ENCODE measurements at regions not wholly inside any gene's neighbourhood (a gene's known extent, or its start where the extent isn't known, plus 50 kb on each side); places are given as distances from the start of the nearest gene placed in this dataset.
A peak's percentile ranks its signal among the peaks of the same experiment; 100 is the strongest.

DNA sequence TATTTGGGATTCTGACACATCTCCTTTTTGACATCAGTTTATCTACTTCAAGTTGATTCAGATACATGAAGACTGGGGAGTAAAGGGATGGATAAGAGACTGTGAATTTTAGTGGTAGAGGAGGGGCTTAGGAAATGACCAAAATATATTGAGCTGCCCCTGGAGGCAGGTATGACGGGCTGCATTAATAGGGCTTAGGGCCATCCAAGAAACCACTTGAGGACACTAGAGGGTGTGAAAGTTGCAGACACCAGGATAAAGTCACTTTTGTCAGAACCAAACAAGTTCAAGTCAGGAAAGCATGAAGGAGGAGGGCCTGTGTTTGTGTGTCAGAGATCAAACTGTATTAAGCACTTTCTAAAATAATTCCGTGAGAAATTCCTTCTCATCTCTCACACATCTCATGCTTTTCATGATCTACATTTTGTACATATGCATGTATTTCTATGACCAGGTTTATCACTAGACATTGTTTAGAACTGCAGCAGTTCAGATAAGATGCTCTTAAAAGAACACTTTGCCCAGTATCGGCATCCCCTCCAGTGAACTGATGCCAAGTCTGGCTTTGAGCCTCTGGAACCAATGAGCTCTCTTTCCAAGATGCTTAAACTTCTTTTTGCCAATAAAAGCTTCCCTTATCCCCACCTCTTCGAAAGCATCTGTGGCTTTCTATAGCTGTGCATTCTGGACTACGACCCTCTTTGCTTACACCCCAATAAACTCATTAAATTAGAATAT is 136.9 kb downstream of the SLC38A1 start:
- in situ Hi-C loops (cut with MboI; ENCODE audit: low pct_ligation_motif_present in 1 of 4, low pct_unique_long_range_greater_than_20kb in 1 of 4, low sequenced_read_pairs in 3 of 4) = loop anchor here in 3 of 4 donors (25.0 kb wide), 3 partner anchors 180 to 555 kb away; no protein-coding TSS in a partner anchor
- no peak overlapping the region for H3K4me3 ChIP-seq
- intact Hi-C loops (cut with DNase I; ENCODE audit: low total_unique reads) = no loop called here
- 64 to 71% methylated on average over 4 to 5 of the region's 5 CpGs for WGBS, 2 donors (ENCODE audit: low coverage in 1 of 2)
- H3K27ac ChIP-seq = no peak overlapping the region
- no peaks in the 10 kb centered on the region for H3K27me3 ChIP-seq
- TF ChIP-seq, protein P1, sequence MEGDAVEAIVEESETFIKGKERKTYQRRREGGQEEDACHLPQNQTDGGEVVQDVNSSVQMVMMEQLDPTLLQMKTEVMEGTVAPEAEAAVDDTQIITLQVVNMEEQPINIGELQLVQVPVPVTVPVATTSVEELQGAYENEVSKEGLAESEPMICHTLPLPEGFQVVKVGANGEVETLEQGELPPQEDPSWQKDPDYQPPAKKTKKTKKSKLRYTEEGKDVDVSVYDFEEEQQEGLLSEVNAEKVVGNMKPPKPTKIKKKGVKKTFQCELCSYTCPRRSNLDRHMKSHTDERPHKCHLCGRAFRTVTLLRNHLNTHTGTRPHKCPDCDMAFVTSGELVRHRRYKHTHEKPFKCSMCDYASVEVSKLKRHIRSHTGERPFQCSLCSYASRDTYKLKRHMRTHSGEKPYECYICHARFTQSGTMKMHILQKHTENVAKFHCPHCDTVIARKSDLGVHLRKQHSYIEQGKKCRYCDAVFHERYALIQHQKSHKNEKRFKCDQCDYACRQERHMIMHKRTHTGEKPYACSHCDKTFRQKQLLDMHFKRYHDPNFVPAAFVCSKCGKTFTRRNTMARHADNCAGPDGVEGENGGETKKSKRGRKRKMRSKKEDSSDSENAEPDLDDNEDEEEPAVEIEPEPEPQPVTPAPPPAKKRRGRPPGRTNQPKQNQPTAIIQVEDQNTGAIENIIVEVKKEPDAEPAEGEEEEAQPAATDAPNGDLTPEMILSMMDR (IDR thresholded peaks at IDR 0.05) = peak in 3 of 5 experiments; percentile 11 to 37 (median 16)
- no peak for TF ChIP-seq POLR2AphosphoS5 (IDR thresholded peaks at IDR 0.05)
- H3K9me3 ChIP-seq = no peaks in the 10 kb centered on the region
- no peaks in the 10 kb centered on the region for H3K36me3 ChIP-seq
- H3K4me1 ChIP-seq = no peaks in the 10 kb centered on the region
- no peak for DNase-seq

DNA sequence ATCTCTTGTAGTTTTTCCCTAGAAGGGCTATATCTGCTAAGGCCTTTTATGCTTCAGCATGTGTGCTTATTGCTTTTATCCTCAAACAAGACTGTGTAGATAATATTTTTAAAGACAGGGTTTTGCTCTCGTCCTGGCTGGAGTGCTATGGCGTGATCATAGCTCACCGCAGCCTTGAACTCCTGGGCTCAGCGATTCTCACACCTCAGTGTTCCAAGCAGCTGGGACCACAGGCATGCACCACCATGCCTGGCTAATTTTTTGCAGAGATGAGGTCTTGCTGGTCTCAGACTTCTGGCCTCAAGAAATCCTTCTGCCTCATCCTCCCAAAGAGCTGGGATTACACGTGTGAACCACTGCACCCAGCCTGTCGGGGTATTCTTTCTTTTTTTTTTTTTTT is 137.3 kb upstream of the SCAF11 start:
- no peak for TF ChIP-seq EP300 (IDR thresholded peaks at IDR 0.05; ENCODE audit: low read depth)
- no peak for TF ChIP-seq POLR2A (IDR thresholded peaks at IDR 0.05)
- TF ChIP-seq, protein P1 (IDR thresholded peaks at IDR 0.05) = no peak
- TF ChIP-seq POLR2AphosphoS5 (IDR thresholded peaks at IDR 0.05) = no peak
- no peaks in the 10 kb centered on the region for H3K9me3 ChIP-seq
- no peaks in the 10 kb centered on the region for H3K36me3 ChIP-seq
- 80 to 100% methylated on average over 2 to 6 of the region's 6 CpGs for WGBS, 2 donors (ENCODE audit: low coverage in 1 of 2)
- H3K4me3 ChIP-seq = no peak overlapping the region
- H3K27me3 ChIP-seq = no peaks in the 10 kb centered on the region
- DNase-seq = no peak
- in situ Hi-C loops (cut with MboI; ENCODE audit: low pct_ligation_motif_present in 1 of 4, low pct_unique_long_range_greater_than_20kb in 1 of 4, low sequenced_read_pairs in 3 of 4) = loop anchor here in 3 of 4 donors (10.0 to 25.0 kb wide), 4 partner anchors 167 to 560 kb away; no protein-coding TSS in a partner anchor
- intact Hi-C loops (cut with DNase I; ENCODE audit: low total_unique reads) = loop anchor here (10.0 kb wide), 1 partner anchor 537 kb away; no protein-coding TSS in a partner anchor
- H3K27ac ChIP-seq = no peak overlapping the region
- peaks cover 3 to 27% (median 16%) of the 10 kb centered on the region in 4 donors for H3K4me1 ChIP-seq

DNA sequence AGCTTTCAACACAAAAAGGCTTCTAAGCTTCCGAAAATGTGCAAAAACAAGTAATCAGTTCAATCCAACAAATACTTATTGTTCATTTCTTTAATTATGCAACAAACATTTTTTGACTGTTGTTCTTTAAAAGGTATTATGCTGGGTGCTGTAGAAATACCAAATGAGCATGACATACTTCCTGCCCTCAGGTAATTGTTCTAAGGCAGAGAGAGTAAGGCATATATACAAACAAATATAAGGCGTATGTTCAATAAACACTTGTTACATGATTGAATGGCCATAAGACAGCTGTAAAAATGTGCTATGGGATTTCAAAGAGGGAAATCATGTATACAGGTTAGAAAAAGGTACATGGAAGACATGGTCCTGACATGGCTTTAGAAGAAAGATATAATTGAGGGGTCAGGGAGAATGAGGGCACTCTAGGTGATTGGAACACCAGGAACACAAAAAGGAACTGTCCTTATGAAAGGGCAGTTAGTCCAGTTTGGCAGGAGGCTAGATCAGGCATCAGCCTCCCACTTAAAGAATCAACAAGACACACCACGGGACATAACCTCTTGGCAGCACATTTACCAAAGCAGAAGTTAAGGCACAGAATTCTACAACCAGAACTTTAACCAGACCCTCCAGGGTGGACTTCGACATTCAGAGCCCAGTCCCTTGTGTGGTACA is 135.8 kb upstream of the SCAF11 start:
- no peak for DNase-seq
- H3K36me3 ChIP-seq = no peaks in the 10 kb centered on the region
- TF ChIP-seq POLR2A (IDR thresholded peaks at IDR 0.05) (no peak), POLR2AphosphoS5 (IDR thresholded peaks at IDR 0.05) (peak in 1 of 3 donors; percentile 27)
- in situ Hi-C loops (cut with MboI; ENCODE audit: low pct_ligation_motif_present in 1 of 4, low pct_unique_long_range_greater_than_20kb in 1 of 4, low sequenced_read_pairs in 3 of 4) (loop anchor here in 3 of 4 donors (10.0 to 25.0 kb wide), 4 partner anchors 169 to 561 kb away; no protein-coding TSS in a partner anchor), intact Hi-C loops (cut with DNase I; ENCODE audit: low total_unique reads) (loop anchor here (10.0 kb wide), 1 partner anchor 539 kb away; no protein-coding TSS in a partner anchor)
- no peaks in the 10 kb centered on the region for H3K9me3 ChIP-seq
- 64 to 69% methylated on average over 4 of the region's 4 CpGs for WGBS, 2 donors (ENCODE audit: low coverage in 1 of 2)
- peaks cover 3 to 27% (median 16%) of the 10 kb centered on the region in 4 donors for H3K4me1 ChIP-seq
- peak overlapping the region in 1 of 4 donors; percentile 31 for H3K4me3 ChIP-seq
- H3K27me3 ChIP-seq = no peaks in the 10 kb centered on the region
- H3K27ac ChIP-seq = peak overlapping the region; percentile 33 to 53 (median 41)

DNA sequence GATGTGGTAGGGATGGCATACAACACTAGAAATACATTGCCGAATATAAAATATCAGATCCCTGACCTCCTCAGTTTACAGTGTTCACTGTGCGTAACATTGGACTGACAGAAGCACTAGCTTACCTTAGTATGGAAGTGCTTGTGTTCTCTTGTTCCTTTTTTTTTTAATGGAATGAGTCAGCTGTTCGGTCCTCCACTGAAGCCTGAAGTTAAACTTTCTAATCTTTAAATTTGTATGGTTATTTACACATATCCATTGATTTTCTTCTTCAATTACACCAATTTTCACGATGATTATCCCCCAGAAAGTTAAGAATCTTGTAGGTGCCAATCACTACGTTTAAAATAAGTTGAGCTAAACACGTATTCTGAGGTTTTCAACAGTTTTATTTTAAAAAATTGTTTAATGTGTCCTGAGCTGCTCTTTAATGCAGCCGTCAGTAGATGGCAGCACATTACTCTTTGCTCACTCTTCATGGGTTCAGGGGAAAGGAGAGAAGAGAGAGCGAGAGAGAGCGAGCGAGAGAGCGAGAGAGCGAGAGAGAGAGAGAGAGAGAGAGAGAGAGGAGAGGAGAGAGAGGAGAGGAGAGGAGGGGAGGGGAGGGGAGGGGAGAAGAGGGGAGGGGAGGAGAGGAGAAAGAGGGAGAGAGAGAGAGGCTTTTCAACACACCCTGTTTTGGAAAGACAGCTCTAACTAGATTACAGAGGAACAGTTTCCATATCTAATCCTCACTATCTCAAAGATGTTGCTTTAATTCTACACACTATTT is 134.7 kb upstream of the SCAF11 start:
- 13 to 32% methylated on average over 2 to 12 of the region's 12 CpGs for WGBS, 2 donors (ENCODE audit: low coverage in 1 of 2)
- in situ Hi-C loops (cut with MboI; ENCODE audit: low pct_ligation_motif_present in 1 of 4, low pct_unique_long_range_greater_than_20kb in 1 of 4, low sequenced_read_pairs in 3 of 4) (loop anchor here (10.0 to 25.0 kb wide), 4 partner anchors 170 to 562 kb away; no protein-coding TSS in a partner anchor), intact Hi-C loops (cut with DNase I; ENCODE audit: low total_unique reads) (loop anchor here (10.0 kb wide), 1 partner anchor 540 kb away; no protein-coding TSS in a partner anchor)
- peak; percentile 51 for DNase-seq
- Histone ChIP-seq H3K36me3 (no peaks in the 10 kb centered on the region), H3K4me1 (peaks cover 3 to 27% (median 16%) of the 10 kb centered on the region in 4 donors), H3K4me3 (peak overlapping the region in 2 of 4 donors; percentile 13 to 31), H3K27me3 (no peaks in the 10 kb centered on the region), H3K27ac (peak overlapping the region; percentile 33 to 53 (median 41)), H3K9me3 (no peaks in the 10 kb centered on the region)
- no peak for TF ChIP-seq EP300 (IDR thresholded peaks at IDR 0.05; ENCODE audit: low read depth)
- TF ChIP-seq, protein P1 (IDR thresholded peaks at IDR 0.05) = peak; percentile 67 to 91 (median 81)
- no peak for TF ChIP-seq POLR2AphosphoS5 (IDR thresholded peaks at IDR 0.05)
- TF ChIP-seq POLR2A (IDR thresholded peaks at IDR 0.05) = no peak

Data from transverse colon (tissue), 4 donors.